ENCODE measurements at regions not wholly inside any gene's neighbourhood (a gene's known extent, or its start where the extent isn't known, plus 50 kb on each side); places are given as distances from the start of the nearest gene placed in this dataset.

DNA sequence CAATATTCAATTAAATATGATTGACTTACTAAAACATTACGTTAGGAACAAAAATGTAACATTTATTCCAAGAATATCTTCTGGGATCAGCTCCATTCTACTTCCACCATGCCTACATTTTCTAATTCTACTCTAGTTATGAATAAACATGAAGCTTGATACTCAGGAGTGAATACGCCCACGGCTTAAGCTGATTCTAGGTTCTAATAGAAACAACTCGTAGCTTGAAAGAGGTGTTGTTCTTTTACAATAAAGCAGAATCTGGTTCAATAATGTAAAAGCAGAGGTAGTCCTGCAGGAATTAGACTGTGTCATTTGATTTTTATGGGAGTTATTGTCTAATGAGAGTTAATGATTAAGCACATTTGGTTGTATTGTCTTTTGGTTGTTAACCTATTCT, 107.3 kb upstream of the OLIG3 start:
- no peak for TF ChIP-seq JUND (IDR thresholded peaks at IDR 0.05)
- TF ChIP-seq, protein P1, sequence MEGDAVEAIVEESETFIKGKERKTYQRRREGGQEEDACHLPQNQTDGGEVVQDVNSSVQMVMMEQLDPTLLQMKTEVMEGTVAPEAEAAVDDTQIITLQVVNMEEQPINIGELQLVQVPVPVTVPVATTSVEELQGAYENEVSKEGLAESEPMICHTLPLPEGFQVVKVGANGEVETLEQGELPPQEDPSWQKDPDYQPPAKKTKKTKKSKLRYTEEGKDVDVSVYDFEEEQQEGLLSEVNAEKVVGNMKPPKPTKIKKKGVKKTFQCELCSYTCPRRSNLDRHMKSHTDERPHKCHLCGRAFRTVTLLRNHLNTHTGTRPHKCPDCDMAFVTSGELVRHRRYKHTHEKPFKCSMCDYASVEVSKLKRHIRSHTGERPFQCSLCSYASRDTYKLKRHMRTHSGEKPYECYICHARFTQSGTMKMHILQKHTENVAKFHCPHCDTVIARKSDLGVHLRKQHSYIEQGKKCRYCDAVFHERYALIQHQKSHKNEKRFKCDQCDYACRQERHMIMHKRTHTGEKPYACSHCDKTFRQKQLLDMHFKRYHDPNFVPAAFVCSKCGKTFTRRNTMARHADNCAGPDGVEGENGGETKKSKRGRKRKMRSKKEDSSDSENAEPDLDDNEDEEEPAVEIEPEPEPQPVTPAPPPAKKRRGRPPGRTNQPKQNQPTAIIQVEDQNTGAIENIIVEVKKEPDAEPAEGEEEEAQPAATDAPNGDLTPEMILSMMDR (IDR thresholded peaks at IDR 0.05; ENCODE audit: low read depth, low read length, missing input control), result no peak
- no peak for TF ChIP-seq YY1 (IDR thresholded peaks at IDR 0.05)
- no peak for TF ChIP-seq TAF1 (conservative IDR thresholded peaks at IDR 0.05)
- TF ChIP-seq RXRA (IDR thresholded peaks at IDR 0.05), result no peak
- TF ChIP-seq HNF4A (conservative IDR thresholded peaks at IDR 0.05), result no peak
- TF ChIP-seq ZBTB33 (IDR thresholded peaks at IDR 0.05), result no peak
- no peak for TF ChIP-seq REST (IDR thresholded peaks at IDR 0.05)
- TF ChIP-seq FOXA1 (IDR thresholded peaks at IDR 0.05), result no peak
- no peak for TF ChIP-seq MAX (IDR thresholded peaks at IDR 0.05)
- no peak for TF ChIP-seq GABPA (IDR thresholded peaks at IDR 0.05 in 1 of 2, conservative IDR thresholded peaks at IDR 0.05 in 1 of 2)
